Anterior cingulate cortex (tissue), 58 donors: ENCODE measurements at regions not wholly inside any gene's neighbourhood (a gene's known extent, or its start where the extent isn't known, plus 50 kb on each side); places are given as distances from the start of the nearest gene placed in this dataset.
A peak's percentile ranks its signal among the peaks of the same experiment; 100 is the strongest.
"Not testable (repeated sequence)": the region's sequence is repeated elsewhere in the genome, so short reads cannot be mapped to it uniquely, and the experiment has no call there.

Experiments
- DNase-seq, 58 donors: peaks; one replicate each; lab custom pipeline; 2025; lab: John Stamatoyannopoulos, UW

- DNase-seq: not testable (repeated sequence)
Observed at GRCh38 chr2:95654897-95655296, 63.1 kb downstream of the TRIM43 start.

DNA sequence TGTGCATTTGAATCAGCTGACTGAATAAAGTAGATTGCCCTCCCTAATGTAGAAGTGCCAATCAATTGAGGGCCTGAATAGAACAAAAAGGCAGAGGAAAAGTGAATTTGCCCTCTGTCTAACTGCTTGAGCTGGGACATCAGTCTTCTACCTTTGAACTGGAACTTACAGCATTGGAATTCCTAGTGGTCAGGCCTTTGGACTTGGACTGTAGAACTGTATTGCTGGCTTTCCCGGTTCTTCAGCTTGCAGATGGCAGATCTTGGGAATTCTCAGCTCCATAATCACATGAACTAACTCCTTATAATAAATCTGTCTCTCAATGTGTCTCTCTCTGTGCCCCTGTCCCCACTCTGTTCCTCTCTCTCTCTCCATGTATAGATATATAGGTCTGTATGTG lies 64.8 kb downstream of the TRIM43 start:
- not testable (repeated sequence) for DNase-seq

DNA sequence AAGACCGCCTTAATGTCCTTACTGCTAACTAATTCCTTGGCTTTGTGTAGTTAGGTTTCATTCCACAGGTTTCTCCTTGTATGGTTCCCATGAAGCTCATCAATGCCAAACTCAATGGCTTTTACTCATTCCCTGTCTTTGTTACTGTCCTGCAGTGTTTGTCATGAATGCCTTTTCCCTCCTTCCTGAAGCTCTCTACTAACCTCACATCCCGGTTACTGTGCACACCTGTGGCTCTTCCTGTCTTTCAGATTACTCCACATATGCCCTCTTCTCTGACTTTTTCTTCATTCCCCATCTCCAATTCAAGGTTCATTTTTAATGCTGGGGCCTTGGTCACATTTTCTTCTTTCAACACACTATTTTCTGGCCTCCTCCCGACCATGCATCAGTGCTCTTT lies 66.1 kb downstream of the TRIM43 start:
- DNase-seq: not testable (repeated sequence)

DNA sequence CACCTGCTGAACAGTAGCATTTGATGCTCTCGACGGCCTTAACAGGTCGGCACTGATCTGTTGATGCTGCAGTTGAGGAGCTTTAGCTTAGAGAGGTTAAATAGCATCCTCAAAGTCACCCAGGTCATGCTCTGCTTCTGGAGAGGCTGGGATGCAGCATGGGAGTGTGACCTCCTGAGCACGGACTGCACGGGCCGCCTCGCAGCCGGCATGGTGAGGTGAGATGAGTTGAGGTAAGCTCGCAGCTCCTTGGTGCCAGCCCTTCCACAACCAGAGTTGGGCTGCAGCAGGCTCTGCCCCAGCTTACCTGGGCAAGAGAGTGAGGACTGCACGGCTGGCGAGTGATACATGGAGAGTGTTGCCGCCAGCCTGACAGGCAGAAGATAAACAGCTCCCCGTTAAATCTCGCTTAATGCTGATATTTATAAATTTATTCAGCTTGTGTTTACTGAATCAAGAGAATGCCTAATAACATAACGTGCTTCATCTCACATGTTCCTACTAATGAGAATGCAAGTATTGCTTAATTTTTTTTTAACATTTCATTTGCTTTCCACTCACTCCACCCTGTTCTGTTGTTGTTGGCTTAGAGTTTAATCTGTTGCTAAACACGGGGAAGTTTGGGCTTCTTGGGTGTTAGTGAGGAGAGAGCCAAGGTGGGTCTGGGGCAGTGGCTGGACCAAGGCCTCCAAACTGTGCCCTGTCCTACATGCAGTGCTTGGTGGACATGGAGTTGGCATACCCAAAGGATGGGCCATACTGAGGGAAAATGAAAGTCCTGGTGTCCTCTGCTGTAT lies 69.2 kb downstream of the TRIM43 start:
- DNase-seq: not testable (repeated sequence)

GRCh38 chr2:95663471-95664441 lies 72.0 kb downstream of the TRIM43 start:
- not testable (repeated sequence) for DNase-seq

DNA sequence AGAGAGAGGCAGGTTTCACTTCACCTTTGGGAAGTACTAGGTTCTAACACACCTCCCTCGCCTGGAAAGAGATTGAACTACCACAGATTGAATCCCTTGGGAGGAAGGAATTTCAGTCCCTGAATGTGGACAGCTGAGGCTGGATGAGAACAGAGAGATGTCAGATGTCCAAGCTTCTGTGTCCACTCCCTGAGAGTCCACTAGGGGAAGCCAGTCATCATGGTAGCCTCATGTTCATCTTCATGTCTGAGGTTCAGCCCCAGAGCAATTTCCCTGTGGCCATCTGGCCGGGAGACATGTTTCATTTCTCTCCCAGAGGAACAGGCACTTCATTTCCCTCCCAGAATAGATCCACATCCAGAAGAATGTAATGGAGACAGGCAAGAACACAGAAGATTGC lies 74.8 kb downstream of the TRIM43 start:
- not testable (repeated sequence) for DNase-seq

GRCh38 chr2:95667480-95667879 lies 75.7 kb downstream of the TRIM43 start:
- DNase-seq: no peak

GRCh38 chr2:95668934-95669333 lies 77.1 kb downstream of the TRIM43 start:
- DNase-seq: not testable (repeated sequence)

DNA sequence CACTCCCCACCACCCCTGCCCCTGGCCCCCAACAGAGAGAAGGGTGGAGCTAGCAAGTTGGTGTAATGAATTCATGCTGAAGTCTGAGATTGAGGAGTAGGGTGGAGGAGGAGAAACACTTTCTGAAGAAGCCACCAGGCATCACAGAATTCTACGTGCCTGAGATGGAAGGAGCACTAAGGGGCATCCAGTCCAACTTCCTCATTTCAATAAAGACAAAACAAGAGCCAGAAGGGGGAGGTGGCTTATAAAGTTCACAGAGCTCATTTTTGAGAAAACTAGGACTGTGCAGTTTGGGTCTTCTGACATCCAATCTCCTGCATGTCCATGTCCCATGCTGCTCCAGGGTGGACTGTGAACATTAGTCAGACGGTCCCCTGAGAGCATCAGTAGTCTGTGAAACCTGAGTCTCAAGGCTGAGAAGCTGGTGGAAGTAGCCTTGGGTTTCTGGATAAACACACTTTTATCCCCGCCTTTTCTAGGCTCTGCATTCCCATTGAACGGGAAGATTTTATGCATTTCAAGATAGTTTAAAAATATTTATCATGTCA lies 77.7 kb downstream of the TRIM43 start:
- DNase-seq: no peak

GRCh38 chr2:95670167-95670566 lies 78.4 kb downstream of the TRIM43 start:
- no peak for DNase-seq

- no peak for DNase-seq
Observed at GRCh38 chr2:95670686-95671085, 78.9 kb downstream of the TRIM43 start.

DNA sequence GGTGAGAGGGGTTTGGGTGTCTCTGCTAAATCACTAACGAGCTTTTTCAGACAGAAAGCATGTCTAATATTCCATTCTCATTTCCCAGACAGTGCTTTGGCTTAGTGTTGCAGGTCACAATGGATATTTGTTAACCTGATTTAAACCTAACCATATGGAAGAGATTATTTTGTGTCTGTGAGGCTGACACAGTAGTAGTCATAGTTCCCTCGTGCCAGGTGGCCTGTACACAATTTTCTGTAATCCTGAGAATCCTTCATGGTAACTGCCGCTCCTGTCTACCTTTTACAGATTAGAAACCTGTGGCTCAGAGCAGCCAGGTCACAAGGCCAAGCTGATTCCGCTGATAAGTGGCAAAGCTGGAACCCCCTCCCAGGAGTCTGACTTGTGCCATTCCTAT lies 79.4 kb downstream of the TRIM43 start:
- DNase-seq: not testable (repeated sequence)

DNA sequence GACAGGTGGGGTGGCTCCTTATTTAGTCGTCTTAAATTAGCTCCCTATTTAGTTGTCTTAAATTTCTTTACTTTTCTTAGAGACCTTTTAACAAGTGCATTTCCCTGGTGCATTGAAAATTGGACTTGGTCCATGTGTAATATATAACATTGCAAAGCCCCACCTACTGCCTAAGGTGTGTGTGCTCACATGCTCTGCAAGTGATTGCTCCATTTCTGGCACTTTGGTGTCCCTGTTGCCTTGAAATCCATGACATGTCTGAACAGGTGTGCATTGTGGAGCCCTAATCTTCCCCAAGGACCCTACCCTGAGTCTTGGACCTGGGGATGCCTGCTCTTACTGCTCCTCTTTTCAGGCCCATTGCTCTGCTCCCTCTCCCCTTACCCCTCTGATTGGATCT lies 80.2 kb downstream of the TRIM43 start:
- not testable (repeated sequence) for DNase-seq

- not testable (repeated sequence) for DNase-seq
Observed at GRCh38 chr2:95672500-95672899, 80.7 kb downstream of the TRIM43 start.

DNA sequence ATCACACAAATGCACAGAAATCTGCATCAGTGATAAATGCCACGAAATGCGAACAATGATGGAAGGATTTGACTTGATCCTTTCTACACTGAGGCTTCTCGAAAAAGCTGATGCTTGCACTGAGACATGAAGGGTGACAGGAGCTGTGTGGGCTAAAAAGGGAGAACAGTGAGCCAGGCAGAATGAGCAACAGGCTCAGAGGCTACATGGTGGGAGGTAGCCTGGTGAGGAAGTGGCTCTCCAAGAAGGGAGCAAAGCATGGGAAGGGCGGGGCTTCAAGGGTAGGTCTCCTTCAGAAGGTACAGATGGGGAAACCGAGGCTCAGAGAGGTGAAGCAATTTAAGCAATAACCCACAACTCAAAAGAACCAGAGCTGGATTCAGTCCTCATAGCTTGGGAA lies 82.4 kb downstream of the TRIM43 start:
- DNase-seq: peak in 2 of 58 donors; percentile 10

GRCh38 chr2:95676573-95676972 lies 84.8 kb downstream of the TRIM43 start:
- DNase-seq: not testable (repeated sequence)

GRCh38 chr2:95677346-95677745 lies 85.5 kb downstream of the TRIM43 start:
- no peak for DNase-seq

GRCh38 chr2:95677833-95678232 lies 86.0 kb downstream of the TRIM43 start:
- DNase-seq: not testable (repeated sequence)

- not testable (repeated sequence) for DNase-seq
Observed at GRCh38 chr2:95681158-95681557, 89.4 kb downstream of the TRIM43 start.

DNA sequence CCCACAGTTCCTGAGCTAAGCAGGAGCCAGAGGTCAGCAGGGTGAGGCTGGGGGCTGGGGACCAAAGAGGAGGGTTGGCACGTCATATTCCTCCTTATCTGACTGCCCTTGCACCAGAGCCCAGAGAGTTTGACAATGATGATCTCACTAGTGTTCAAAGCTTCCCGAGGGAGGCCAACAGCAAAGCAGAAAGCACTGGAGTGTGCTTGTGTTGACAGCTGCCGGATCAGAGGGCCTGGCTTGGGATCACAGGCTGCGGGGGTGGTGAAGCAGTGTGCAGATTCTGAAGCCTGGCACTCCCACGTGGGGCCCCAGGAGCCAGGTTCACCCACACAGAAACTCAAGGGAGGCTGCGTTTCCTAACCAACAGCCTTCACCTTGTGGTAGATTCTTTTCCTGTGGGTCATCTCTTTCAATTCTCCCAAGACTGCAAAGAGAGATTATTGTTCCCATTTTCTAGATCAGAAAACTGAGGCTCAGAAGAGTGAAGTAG lies 89.8 kb downstream of the TRIM43 start:
- not testable (repeated sequence) for DNase-seq
